ENCODE measurements at regions not wholly inside any gene's neighbourhood (a gene's known extent, or its start where the extent isn't known, plus 50 kb on each side); places are given as distances from the start of the nearest gene placed in this dataset.

GRCh38 chr4:124212815-124213630, 499.5 kb downstream of the ANKRD50 start:
- no peak for DNase-seq (ENCODE audit: low read depth in 2 of 2)

- DNase-seq (ENCODE audit: low read depth in 2 of 2), result no peak
Measured at GRCh38 chr4:124219389-124219788, 493.1 kb downstream of the ANKRD50 start.

GRCh38 chr4:124224256-124224655, 488.3 kb downstream of the ANKRD50 start:
- no peak for DNase-seq (ENCODE audit: low read depth in 2 of 2)

- DNase-seq (ENCODE audit: low read depth in 2 of 2), result no peak
Measured at GRCh38 chr4:124227981-124228380, 484.6 kb downstream of the ANKRD50 start.

GRCh38 chr4:124230268-124230667, 482.3 kb downstream of the ANKRD50 start:
- DNase-seq (ENCODE audit: low read depth in 2 of 2), result no peak

- DNase-seq (ENCODE audit: low read depth in 2 of 2), result no peak
Measured at GRCh38 chr4:124234771-124235170, 477.8 kb downstream of the ANKRD50 start.

- no peak for DNase-seq (ENCODE audit: low read depth in 2 of 2)
Measured at GRCh38 chr4:124243671-124244366, 468.7 kb downstream of the ANKRD50 start.

- DNase-seq (ENCODE audit: low read depth in 2 of 2), result no peak
Measured at GRCh38 chr4:124253080-124253479, 459.5 kb downstream of the ANKRD50 start.

- DNase-seq (ENCODE audit: low read depth in 2 of 2), result peak; percentile 61 to 64
Measured at GRCh38 chr4:124262211-124263179, 450.0 kb downstream of the ANKRD50 start.

- DNase-seq (ENCODE audit: low read depth in 2 of 2), result no peak
Measured at GRCh38 chr4:124265701-124266100, 446.8 kb downstream of the ANKRD50 start.

GRCh38 chr4:124266721-124267120, 445.8 kb downstream of the ANKRD50 start:
- DNase-seq (ENCODE audit: low read depth in 2 of 2), result no peak

- no peak for DNase-seq (ENCODE audit: low read depth in 2 of 2)
Measured at GRCh38 chr4:124276461-124276860, 436.1 kb downstream of the ANKRD50 start.

- DNase-seq (ENCODE audit: low read depth in 2 of 2), result no peak
Measured at GRCh38 chr4:124277691-124278090, 434.8 kb downstream of the ANKRD50 start.

GRCh38 chr4:124278477-124278876, 434.1 kb downstream of the ANKRD50 start:
- peak; percentile 23 to 26 for DNase-seq (ENCODE audit: low read depth in 2 of 2)

- DNase-seq (ENCODE audit: low read depth in 2 of 2), result no peak
Measured at GRCh38 chr4:124279741-124280140, 432.8 kb downstream of the ANKRD50 start.

- no peak for DNase-seq (ENCODE audit: low read depth in 2 of 2)
Measured at GRCh38 chr4:124282301-124282898, 430.1 kb downstream of the ANKRD50 start.

GRCh38 chr4:124288706-124289486, 423.6 kb downstream of the ANKRD50 start:
- no peak for DNase-seq (ENCODE audit: low read depth in 2 of 2)

- no peak for DNase-seq (ENCODE audit: low read depth in 2 of 2)
Measured at GRCh38 chr4:124290678-124291077, 421.9 kb downstream of the ANKRD50 start.

GRCh38 chr4:124295413-124295812, 417.1 kb downstream of the ANKRD50 start:
- no peak for DNase-seq (ENCODE audit: low read depth in 2 of 2)

GRCh38 chr4:124304941-124305340, 407.6 kb downstream of the ANKRD50 start:
- DNase-seq (ENCODE audit: low read depth in 2 of 2), result no peak

GRCh38 chr4:124306352-124306751, 406.2 kb downstream of the ANKRD50 start:
- no peak for DNase-seq (ENCODE audit: low read depth in 2 of 2)
